Esophagus squamous epithelium (tissue), 5 donors: ENCODE measurements at regions not wholly inside any gene's neighbourhood (a gene's known extent, or its start where the extent isn't known, plus 50 kb on each side); places are given as distances from the start of the nearest gene placed in this dataset.

ENCODE experiments used
- DNase-seq: peaks from one replicate; lab custom pipeline; 2025; lab: John Stamatoyannopoulos, UW
- H3K27ac ChIP-seq, 4 donors: fragments of 200-600 bp; sonication (generic); one replicate each; pipeline ENCODE4 v1.5.1; 2016 to 2019; ENCODE audit warnings: mild to moderate bottlenecking in 1 of 4
- H3K27me3 ChIP-seq, 4 donors: fragments of 200-600 bp; sonication (generic); 1 replicate in 3 of 4; 2 replicates in 1 of 4; pipeline versions ENCODE4 v1.5.1 to v1.6.0; 2017 to 2021; ENCODE audit warnings: antibody characterized with exemption in 1 of 4
- H3K36me3 ChIP-seq, 3 donors: fragments of 200-600 bp; sonication (generic); one replicate each; pipeline ENCODE4 v1.5.1; 2016 to 2019
- H3K4me1 ChIP-seq, 3 donors: fragments of 200-600 bp; sonication (generic); one replicate each; pipeline ENCODE4 v1.5.1; 2017 to 2019
- H3K4me3 ChIP-seq, 4 donors: fragments of 200-600 bp; sonication (generic); 1 replicate in 3 of 4; 2 replicates in 1 of 4; pipeline ENCODE4 v1.5.1; 2016 to 2019; ENCODE audit warnings: mild to moderate bottlenecking in 2 of 4, moderate library complexity in 1 of 4
- H3K9me3 ChIP-seq, 3 donors: fragments of 200-600 bp; sonication (generic); one replicate each; pipeline ENCODE4 v1.5.1; 2016 to 2019
- CTCF ChIP-seq, 6 experiments: fragments of 450-650 bp in 4 of 6; fragments of 200-600 bp in 2 of 6; sonication (generic) in 2 of 6; IDR thresholded peaks; one replicate each; pipeline ENCODE4 v1.5.1; 2016 to 2019; ENCODE audit warnings: antibody characterized with exemption in 6 of 6, mild to moderate bottlenecking in 4 of 6, moderate library complexity in 4 of 6
- POLR2A ChIP-seq, 4 donors: fragments of 450-650 bp; IDR thresholded peaks; one replicate each; pipeline ENCODE4 v1.6.1; 2017; ENCODE audit warnings: antibody characterized with exemption in 4 of 4, mild to moderate bottlenecking in 4 of 4, moderate library complexity in 3 of 4
- WGBS, 2 donors: methylation state at CpG; one replicate each; pipeline ENCODE4 v1.1.5; 2018; 5-methylcytosine and 5-hydroxymethylcytosine counted together
- intact Hi-C: fragments of 100-400 bp; cut with DNase I; formaldehyde crosslinking; loops from one replicate; pipeline ENCODE4 v1.15.0; 2022
- donor health status: DM: yes; HTN: yes; CAD: no.

- intact Hi-C loops = no loop called here
- no peak overlapping the region for H3K27ac ChIP-seq
- no peaks in the 10 kb centered on the region for H3K4me1 ChIP-seq
- no peak for TF ChIP-seq POLR2A (IDR thresholded peaks at IDR 0.05)
- TF ChIP-seq CTCF (IDR thresholded peaks at IDR 0.05) = no peak
- WGBS, 2 donors = 60 to 73% methylated on average over 5 of the region's 5 CpGs
- no peaks in the 10 kb centered on the region for H3K36me3 ChIP-seq
- H3K4me3 ChIP-seq = no peak overlapping the region
- H3K9me3 ChIP-seq = no peaks in the 10 kb centered on the region
- DNase-seq = no peak
- no peaks in the 10 kb centered on the region for H3K27me3 ChIP-seq
Measured at GRCh38 chr20:54774426-54774825, 299.0 kb downstream of the DOK5 start.

GRCh38 chr20:54773643-54774000 lies 298.2 kb downstream of the DOK5 start:
- 86 to 93% methylated on average over 3 to 8 of the region's 8 CpGs for WGBS, 2 donors
- H3K27me3 ChIP-seq = no peaks in the 10 kb centered on the region
- no peak overlapping the region for H3K27ac ChIP-seq
- no peak overlapping the region for H3K4me3 ChIP-seq
- no peaks in the 10 kb centered on the region for H3K9me3 ChIP-seq
- H3K4me1 ChIP-seq = no peaks in the 10 kb centered on the region
- H3K36me3 ChIP-seq = no peaks in the 10 kb centered on the region
- no peak for DNase-seq
- intact Hi-C loops = no loop called here
- TF ChIP-seq CTCF (IDR thresholded peaks at IDR 0.05) (no peak), POLR2A (IDR thresholded peaks at IDR 0.05) (no peak)

GRCh38 chr20:54772893-54773642 lies 297.7 kb downstream of the DOK5 start:
- Histone ChIP-seq H3K27ac (no peak overlapping the region), H3K27me3 (no peaks in the 10 kb centered on the region), H3K4me1 (no peaks in the 10 kb centered on the region), H3K36me3 (no peaks in the 10 kb centered on the region), H3K9me3 (no peaks in the 10 kb centered on the region), H3K4me3 (no peak overlapping the region)
- DNase-seq = no peak
- TF ChIP-seq POLR2A (IDR thresholded peaks at IDR 0.05) (no peak), CTCF (IDR thresholded peaks at IDR 0.05) (no peak)
- 77 to 80% methylated on average over 4 of the region's 4 CpGs for WGBS, 2 donors
- intact Hi-C loops = no loop called here

GRCh38 chr20:54766483-54766882 lies 291.1 kb downstream of the DOK5 start:
- H3K27me3 ChIP-seq = no peaks in the 10 kb centered on the region
- no peaks in the 10 kb centered on the region for H3K4me1 ChIP-seq
- H3K36me3 ChIP-seq = no peaks in the 10 kb centered on the region
- no peak overlapping the region for H3K4me3 ChIP-seq
- no peak for TF ChIP-seq POLR2A (IDR thresholded peaks at IDR 0.05)
- TF ChIP-seq CTCF (IDR thresholded peaks at IDR 0.05) = no peak
- no peak for DNase-seq
- H3K9me3 ChIP-seq = no peaks in the 10 kb centered on the region
- H3K27ac ChIP-seq = no peak overlapping the region
- intact Hi-C loops = no loop called here
- 78 to 100% methylated on average over 1 to 2 of the region's 2 CpGs for WGBS, 2 donors

- no peak overlapping the region for H3K27ac ChIP-seq
- no peak for TF ChIP-seq CTCF (IDR thresholded peaks at IDR 0.05)
- no peak for TF ChIP-seq POLR2A (IDR thresholded peaks at IDR 0.05)
- intact Hi-C loops = no loop called here
- H3K27me3 ChIP-seq = no peaks in the 10 kb centered on the region
- H3K4me1 ChIP-seq = no peaks in the 10 kb centered on the region
- no peaks in the 10 kb centered on the region for H3K36me3 ChIP-seq
- no peaks in the 10 kb centered on the region for H3K9me3 ChIP-seq
- no peak overlapping the region for H3K4me3 ChIP-seq
- 85 to 94% methylated on average over 1 of the region's 1 CpG for WGBS, 2 donors
- DNase-seq = no peak
Measured at GRCh38 chr20:54763366-54763765, 288.0 kb downstream of the DOK5 start.
